Neutrophil (primary cell): ENCODE measurements at regions not wholly inside any gene's neighbourhood (a gene's known extent, or its start where the extent isn't known, plus 50 kb on each side); places are given as distances from the start of the nearest gene placed in this dataset.

Source experiments
- H3K27ac ChIP-seq: fragments of 200-600 bp; sonication (generic); 2 replicates; pipeline ENCODE4 v1.5.1; 2016; ENCODE audit warnings: mild to moderate bottlenecking, moderate library complexity
- H3K27me3 ChIP-seq: fragments of 200-600 bp; sonication (generic); 2 replicates; pipeline ENCODE4 v1.6.0; 2016; ENCODE audit warnings: mild to moderate bottlenecking
- H3K36me3 ChIP-seq: fragments of 200-600 bp; sonication (generic); 2 replicates; pipeline ENCODE4 v1.5.1; 2017
- H3K4me1 ChIP-seq, 2 experiments: fragments of 200-600 bp in 1 of 2; sonication (generic) in 1 of 2; 1 replicate in 1 of 2; 2 replicates in 1 of 2; pipeline versions ENCODE4 v1.5.1 to v1.6.1; 2013 to 2016; ENCODE audit warnings: low read depth in 1 of 2, low read length in 1 of 2, mild to moderate bottlenecking in 1 of 2, moderate library complexity in 1 of 2; ENCODE audit not compliant: control insufficient read depth in 1 of 2, insufficient read depth in 1 of 2
- H3K4me3 ChIP-seq, 2 experiments: fragments of 200-600 bp in 1 of 2; sonication (generic) in 1 of 2; 1 replicate in 1 of 2; 2 replicates in 1 of 2; pipeline ENCODE4 v1.5.1; 2013 to 2016; ENCODE audit warnings: low read depth in 1 of 2, low read length in 1 of 2, mild to moderate bottlenecking in 1 of 2, moderate library complexity in 1 of 2
- H3K9me3 ChIP-seq: fragments of 200-600 bp; sonication (generic); 2 replicates; pipeline ENCODE4 v1.5.1; 2016
- TF ChIP-seq, protein P1 (sequence below): fragments of 200-600 bp; sonication (generic); IDR thresholded peaks from 2 replicates; pipeline ENCODE4 v1.5.1; 2016; ENCODE audit warnings: antibody characterized with exemption

DNA sequence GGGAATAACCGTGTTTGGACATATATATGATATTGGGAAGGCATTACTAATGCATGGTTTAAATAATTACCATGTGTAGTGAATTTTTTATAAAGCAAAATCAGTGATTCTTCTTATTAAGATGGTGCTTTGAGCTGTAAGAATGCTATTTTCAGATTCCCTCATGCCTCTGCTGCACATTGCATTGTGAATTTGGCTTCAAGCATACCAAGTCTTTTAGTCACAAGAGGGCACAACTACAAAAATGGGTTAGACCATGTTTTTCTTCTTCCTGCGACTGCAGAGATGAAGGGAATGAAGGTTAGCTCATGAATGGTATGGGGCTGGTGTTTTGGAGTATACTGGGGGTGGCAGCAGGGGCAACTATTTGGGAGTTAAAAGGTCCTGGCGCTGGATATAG is 320.1 kb downstream of the SLC4A3 start:
- Histone ChIP-seq H3K9me3 (no peaks in the 10 kb centered on the region), H3K4me1 (no peaks in the 10 kb centered on the region), H3K4me3 (no peak overlapping the region), H3K27ac (no peak overlapping the region), H3K36me3 (no peaks in the 10 kb centered on the region), H3K27me3 (no peaks in the 10 kb centered on the region)
- TF ChIP-seq, protein P1, sequence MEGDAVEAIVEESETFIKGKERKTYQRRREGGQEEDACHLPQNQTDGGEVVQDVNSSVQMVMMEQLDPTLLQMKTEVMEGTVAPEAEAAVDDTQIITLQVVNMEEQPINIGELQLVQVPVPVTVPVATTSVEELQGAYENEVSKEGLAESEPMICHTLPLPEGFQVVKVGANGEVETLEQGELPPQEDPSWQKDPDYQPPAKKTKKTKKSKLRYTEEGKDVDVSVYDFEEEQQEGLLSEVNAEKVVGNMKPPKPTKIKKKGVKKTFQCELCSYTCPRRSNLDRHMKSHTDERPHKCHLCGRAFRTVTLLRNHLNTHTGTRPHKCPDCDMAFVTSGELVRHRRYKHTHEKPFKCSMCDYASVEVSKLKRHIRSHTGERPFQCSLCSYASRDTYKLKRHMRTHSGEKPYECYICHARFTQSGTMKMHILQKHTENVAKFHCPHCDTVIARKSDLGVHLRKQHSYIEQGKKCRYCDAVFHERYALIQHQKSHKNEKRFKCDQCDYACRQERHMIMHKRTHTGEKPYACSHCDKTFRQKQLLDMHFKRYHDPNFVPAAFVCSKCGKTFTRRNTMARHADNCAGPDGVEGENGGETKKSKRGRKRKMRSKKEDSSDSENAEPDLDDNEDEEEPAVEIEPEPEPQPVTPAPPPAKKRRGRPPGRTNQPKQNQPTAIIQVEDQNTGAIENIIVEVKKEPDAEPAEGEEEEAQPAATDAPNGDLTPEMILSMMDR = no peak

DNA sequence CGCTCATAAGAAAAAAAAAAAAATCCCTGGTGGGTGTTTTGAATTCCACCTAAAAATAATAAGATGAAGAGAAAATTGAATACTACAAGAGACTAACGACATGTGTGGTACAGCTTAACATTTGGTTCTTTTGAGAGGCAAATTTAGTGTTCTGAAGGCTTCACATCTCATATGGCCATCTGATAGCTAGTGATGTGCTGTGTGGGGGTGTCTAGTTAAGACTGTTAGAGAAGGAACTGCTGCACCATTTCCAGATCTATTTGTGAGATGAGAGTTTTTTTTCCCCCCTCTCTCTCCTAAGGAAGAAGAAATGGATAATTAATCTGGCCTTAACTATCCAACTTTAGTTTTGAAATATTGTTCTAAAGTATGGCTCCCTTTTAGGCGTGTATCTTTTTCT is 321.6 kb downstream of the SLC4A3 start:
- H3K27me3 ChIP-seq = no peaks in the 10 kb centered on the region
- no peaks in the 10 kb centered on the region for H3K36me3 ChIP-seq
- TF ChIP-seq, protein P1 = no peak
- no peak overlapping the region for H3K27ac ChIP-seq
- H3K4me3 ChIP-seq = no peak overlapping the region
- no peaks in the 10 kb centered on the region for H3K4me1 ChIP-seq
- no peaks in the 10 kb centered on the region for H3K9me3 ChIP-seq

DNA sequence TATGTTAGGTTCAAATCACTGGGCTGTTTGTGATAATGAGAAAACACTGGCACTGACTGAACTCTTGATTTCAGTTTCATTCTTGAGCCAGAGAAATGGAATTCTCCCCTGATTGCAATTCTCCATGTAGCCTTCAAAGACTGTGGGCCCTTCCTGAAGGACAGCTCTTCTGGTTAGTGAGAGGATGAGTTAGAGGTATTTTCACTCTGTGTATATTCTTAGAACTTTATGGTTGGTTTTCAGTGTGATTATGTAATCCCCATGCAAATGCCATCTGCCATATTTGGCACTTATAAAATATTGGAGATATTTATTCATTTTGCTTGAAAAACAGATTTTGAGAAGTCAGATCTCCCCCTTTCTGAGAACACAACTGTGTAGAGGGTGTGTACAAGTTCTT is 323.7 kb downstream of the SLC4A3 start:
- Histone ChIP-seq H3K27ac (no peak overlapping the region), H3K36me3 (no peaks in the 10 kb centered on the region), H3K27me3 (no peaks in the 10 kb centered on the region), H3K4me1 (no peaks in the 10 kb centered on the region), H3K4me3 (no peak overlapping the region), H3K9me3 (no peaks in the 10 kb centered on the region)
- TF ChIP-seq, protein P1 = no peak

DNA sequence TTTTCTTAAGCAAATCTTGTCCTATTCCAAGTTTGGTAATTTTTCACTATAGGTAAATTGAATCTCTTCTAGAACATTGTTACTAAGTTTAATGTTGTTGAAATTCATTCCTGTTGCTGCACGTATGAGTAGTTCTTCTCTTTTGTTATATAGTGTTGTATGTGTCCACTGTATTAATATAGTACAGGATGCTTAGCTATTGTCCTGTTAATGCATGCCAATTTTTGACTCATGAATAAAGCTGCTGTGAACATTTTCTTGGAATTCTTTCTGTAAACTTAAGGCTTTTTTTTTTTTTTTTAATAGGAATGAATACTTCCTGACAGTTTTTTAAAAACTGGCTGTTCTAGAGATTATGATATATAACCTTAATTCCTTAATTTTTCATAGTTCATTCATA is 326.9 kb downstream of the SLC4A3 start:
- TF ChIP-seq, protein P1 = no peak

DNA sequence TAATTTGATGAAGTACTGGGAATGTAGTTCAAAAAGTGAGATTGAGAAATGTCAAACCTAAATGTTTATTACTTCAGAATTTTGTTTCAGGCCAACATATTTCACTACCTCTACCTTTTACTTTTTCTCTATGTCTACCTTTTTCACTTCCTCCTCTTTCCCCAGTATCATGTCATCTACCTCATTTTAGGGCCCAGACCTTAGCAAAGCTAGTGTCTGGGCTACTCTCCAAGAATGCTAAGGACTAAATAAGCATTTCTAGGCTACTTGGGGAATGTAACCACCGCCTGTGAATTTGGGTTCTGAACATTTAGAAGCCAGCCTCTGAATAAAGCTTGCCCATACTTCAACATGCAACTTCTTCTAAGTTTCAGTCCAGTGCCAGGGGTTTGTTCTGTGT is 330.4 kb downstream of the SLC4A3 start:
- no peak overlapping the region for H3K27ac ChIP-seq
- H3K9me3 ChIP-seq = no peaks in the 10 kb centered on the region
- H3K36me3 ChIP-seq = no peaks in the 10 kb centered on the region
- no peaks in the 10 kb centered on the region for H3K27me3 ChIP-seq
- no peak overlapping the region for H3K4me3 ChIP-seq
- TF ChIP-seq, protein P1 = no peak
- no peaks in the 10 kb centered on the region for H3K4me1 ChIP-seq

More for the DNA sequence above, 326.9 kb downstream of the SLC4A3 start:
- H3K4me1 ChIP-seq = no peaks in the 10 kb centered on the region
- H3K9me3 ChIP-seq = no peaks in the 10 kb centered on the region
- H3K27ac ChIP-seq = no peak overlapping the region
- H3K27me3 ChIP-seq = no peaks in the 10 kb centered on the region
- no peak overlapping the region for H3K4me3 ChIP-seq
- H3K36me3 ChIP-seq = no peaks in the 10 kb centered on the region

- H3K27me3 ChIP-seq = no peaks in the 10 kb centered on the region
- TF ChIP-seq, protein P1 = no peak
- H3K36me3 ChIP-seq = no peaks in the 10 kb centered on the region
- H3K9me3 ChIP-seq = no peaks in the 10 kb centered on the region
- no peak overlapping the region for H3K4me3 ChIP-seq
- no peaks in the 10 kb centered on the region for H3K4me1 ChIP-seq
- no peak overlapping the region for H3K27ac ChIP-seq
Measured at GRCh38 chr2:219958941-219959340, 331.5 kb downstream of the SLC4A3 start.
